C4-2B (cell line): ENCODE measurements at regions not wholly inside any gene's neighbourhood (a gene's known extent, or its start where the extent isn't known, plus 50 kb on each side); places are given as distances from the start of the nearest gene placed in this dataset.

Experiments
- ZFX ChIP-seq: fragments of 450-650 bp; IDR thresholded peaks from 2 replicates; pipeline ENCODE4 v1.6.1; 2017
- TF ChIP-seq, protein P1 (sequence below): fragments of 450-650 bp; conservative IDR thresholded peaks from 2 replicates; pipeline ENCODE4 v1.5.1; 2017; ENCODE audit warnings: mild to moderate bottlenecking

DNA sequence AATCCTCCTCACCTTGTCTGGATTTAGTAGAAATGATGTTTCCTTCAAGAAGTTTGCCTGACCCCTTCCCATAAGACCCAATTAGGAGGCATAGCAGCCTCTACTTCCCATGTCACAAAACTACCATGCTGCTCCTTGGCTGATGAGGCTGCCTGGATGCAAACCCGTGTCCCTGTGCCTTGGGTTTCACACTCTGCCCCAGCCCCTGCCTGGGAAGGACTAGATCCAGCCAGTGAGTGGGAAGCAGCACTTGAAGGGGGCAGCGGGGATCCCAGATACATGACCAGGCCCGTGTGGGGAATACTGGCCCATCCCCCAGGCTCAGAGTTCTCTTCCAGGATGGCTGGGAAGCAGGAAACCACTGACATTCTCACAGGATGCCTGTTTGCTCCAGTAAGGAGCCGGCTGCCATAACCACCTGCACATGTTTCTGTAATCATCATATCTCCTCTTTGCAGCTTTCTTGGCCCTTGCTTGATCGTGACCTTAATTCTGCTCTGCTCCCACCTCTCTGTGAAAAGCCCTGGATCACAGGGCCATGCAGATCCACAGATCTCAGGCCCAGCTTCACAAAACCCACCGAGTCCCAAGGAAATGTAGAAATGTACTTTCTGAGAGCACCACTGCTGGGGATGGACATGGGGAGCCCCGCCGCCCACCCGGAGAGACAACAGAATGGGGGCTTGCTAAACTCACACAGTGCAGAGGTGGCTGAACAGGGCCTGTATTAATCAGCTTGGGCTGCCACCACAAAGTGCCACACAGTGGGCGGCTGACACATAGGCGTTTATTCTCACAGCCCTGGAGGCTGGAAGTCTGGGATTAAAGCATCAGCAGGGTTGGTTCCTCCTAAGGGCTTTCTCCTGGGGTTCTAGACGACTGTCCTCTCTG, 287.8 kb upstream of the IGFBP3 start:
- TF ChIP-seq, protein P1, sequence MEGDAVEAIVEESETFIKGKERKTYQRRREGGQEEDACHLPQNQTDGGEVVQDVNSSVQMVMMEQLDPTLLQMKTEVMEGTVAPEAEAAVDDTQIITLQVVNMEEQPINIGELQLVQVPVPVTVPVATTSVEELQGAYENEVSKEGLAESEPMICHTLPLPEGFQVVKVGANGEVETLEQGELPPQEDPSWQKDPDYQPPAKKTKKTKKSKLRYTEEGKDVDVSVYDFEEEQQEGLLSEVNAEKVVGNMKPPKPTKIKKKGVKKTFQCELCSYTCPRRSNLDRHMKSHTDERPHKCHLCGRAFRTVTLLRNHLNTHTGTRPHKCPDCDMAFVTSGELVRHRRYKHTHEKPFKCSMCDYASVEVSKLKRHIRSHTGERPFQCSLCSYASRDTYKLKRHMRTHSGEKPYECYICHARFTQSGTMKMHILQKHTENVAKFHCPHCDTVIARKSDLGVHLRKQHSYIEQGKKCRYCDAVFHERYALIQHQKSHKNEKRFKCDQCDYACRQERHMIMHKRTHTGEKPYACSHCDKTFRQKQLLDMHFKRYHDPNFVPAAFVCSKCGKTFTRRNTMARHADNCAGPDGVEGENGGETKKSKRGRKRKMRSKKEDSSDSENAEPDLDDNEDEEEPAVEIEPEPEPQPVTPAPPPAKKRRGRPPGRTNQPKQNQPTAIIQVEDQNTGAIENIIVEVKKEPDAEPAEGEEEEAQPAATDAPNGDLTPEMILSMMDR: no peak
- no peak for TF ChIP-seq ZFX
